ENCODE measurements at regions not wholly inside any gene's neighbourhood (a gene's known extent, or its start where the extent isn't known, plus 50 kb on each side); places are given as distances from the start of the nearest gene placed in this dataset.
A peak's percentile ranks its signal among the peaks of the same experiment; 100 is the strongest.

- TF ChIP-seq, protein P1, sequence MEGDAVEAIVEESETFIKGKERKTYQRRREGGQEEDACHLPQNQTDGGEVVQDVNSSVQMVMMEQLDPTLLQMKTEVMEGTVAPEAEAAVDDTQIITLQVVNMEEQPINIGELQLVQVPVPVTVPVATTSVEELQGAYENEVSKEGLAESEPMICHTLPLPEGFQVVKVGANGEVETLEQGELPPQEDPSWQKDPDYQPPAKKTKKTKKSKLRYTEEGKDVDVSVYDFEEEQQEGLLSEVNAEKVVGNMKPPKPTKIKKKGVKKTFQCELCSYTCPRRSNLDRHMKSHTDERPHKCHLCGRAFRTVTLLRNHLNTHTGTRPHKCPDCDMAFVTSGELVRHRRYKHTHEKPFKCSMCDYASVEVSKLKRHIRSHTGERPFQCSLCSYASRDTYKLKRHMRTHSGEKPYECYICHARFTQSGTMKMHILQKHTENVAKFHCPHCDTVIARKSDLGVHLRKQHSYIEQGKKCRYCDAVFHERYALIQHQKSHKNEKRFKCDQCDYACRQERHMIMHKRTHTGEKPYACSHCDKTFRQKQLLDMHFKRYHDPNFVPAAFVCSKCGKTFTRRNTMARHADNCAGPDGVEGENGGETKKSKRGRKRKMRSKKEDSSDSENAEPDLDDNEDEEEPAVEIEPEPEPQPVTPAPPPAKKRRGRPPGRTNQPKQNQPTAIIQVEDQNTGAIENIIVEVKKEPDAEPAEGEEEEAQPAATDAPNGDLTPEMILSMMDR (IDR thresholded peaks at IDR 0.05) = no peak
- no peak for DNase-seq
- peak; percentile 93 for ATAC-seq
- Histone ChIP-seq H3K4me1 (peaks cover 24 to 58% of the 10 kb centered on the region in 2 donors), H3K27me3 (peaks cover 0 to 1% of the 10 kb centered on the region in 2 donors), H3K36me3 (no peaks in the 10 kb centered on the region), H3K9me3 (no peaks in the 10 kb centered on the region), H3K4me3 (no peak overlapping the region), H3K27ac (peak overlapping the region; percentile 78 to 92)
- intact Hi-C loops (cut with DNase I) = no loop called here
Observed at GRCh38 chr2:42117923-42118753, 51.0 kb upstream of the EML4 start.

GRCh38 chr2:42118754-42119569, 50.2 kb upstream of the EML4 start:
- Histone ChIP-seq H3K27me3 (peaks cover 0 to 6% of the 10 kb centered on the region in 2 donors), H3K4me1 (peaks cover 24 to 55% of the 10 kb centered on the region in 2 donors), H3K36me3 (no peaks in the 10 kb centered on the region), H3K4me3 (no peak overlapping the region), H3K27ac (peak overlapping the region; percentile 78 to 92), H3K9me3 (no peaks in the 10 kb centered on the region)
- DNase-seq (no peak), ATAC-seq (no peak)
- intact Hi-C loops (cut with DNase I) = no loop called here
- TF ChIP-seq, protein P1 (IDR thresholded peaks at IDR 0.05) = no peak

All from left lung (tissue), 4 donors.